Sigmoid colon (tissue), 6 donors: ENCODE measurements at regions not wholly inside any gene's neighbourhood (a gene's known extent, or its start where the extent isn't known, plus 50 kb on each side); places are given as distances from the start of the nearest gene placed in this dataset.

ENCODE experiments used
- DNase-seq: peaks from one replicate; pipeline ENCODE4 v3.0.0-alpha.2; 2019
- H3K27ac ChIP-seq, 4 donors: fragments of 200-600 bp; sonication (generic); one replicate each; pipeline ENCODE4 v1.5.1; 2016 to 2019; ENCODE audit warnings: mild to moderate bottlenecking in 1 of 4
- H3K27me3 ChIP-seq, 3 donors: fragments of 200-600 bp; sonication (generic); one replicate each; pipeline ENCODE4 v1.5.1; 2019; ENCODE audit warnings: mild to moderate bottlenecking in 1 of 3
- H3K36me3 ChIP-seq, 4 donors: fragments of 200-600 bp; sonication (generic); one replicate each; pipeline ENCODE4 v1.5.1; 2016 to 2019
- H3K4me1 ChIP-seq, 4 donors: fragments of 200-600 bp; sonication (generic); one replicate each; pipeline ENCODE4 v1.5.1; 2017 to 2019
- H3K4me3 ChIP-seq, 4 donors: fragments of 200-600 bp; sonication (generic); one replicate each; pipeline ENCODE4 v1.5.1; 2017 to 2019; ENCODE audit warnings: mild to moderate bottlenecking in 2 of 4, moderate library complexity in 1 of 4
- H3K9me3 ChIP-seq, 4 donors: fragments of 200-600 bp in 3 of 4; sonication (generic) in 3 of 4; one replicate each; pipeline versions ENCODE4 v1.5.1 to v1.6.1; 2013 to 2019
- EP300 ChIP-seq, 4 donors: sonication (generic); formaldehyde crosslinking; IDR thresholded peaks; one replicate each; pipeline ENCODE4 v1.6.1; 2017; ENCODE audit warnings: antibody characterized with exemption in 4 of 4
- POLR2A ChIP-seq, 2 donors: fragments of 450-650 bp; IDR thresholded peaks; one replicate each; pipeline ENCODE4 v1.6.1; 2016; ENCODE audit warnings: antibody characterized with exemption in 2 of 2, mild to moderate bottlenecking in 2 of 2, moderate library complexity in 2 of 2
- POLR2AphosphoS5 ChIP-seq, 4 donors: sonication (generic); formaldehyde crosslinking; IDR thresholded peaks; one replicate each; pipeline ENCODE4 v1.6.1; 2017; ENCODE audit warnings: antibody characterized with exemption in 4 of 4
- WGBS, 2 donors: extraction: QIAGEN DNeasy Blood & Tissue Kit; methylation state at CpG; one replicate each; pipeline ENCODE4 v1.1.7; 2013; 5-methylcytosine and 5-hydroxymethylcytosine counted together
- intact Hi-C: fragments of 100-400 bp; cut with DNase I; formaldehyde crosslinking; loops from one replicate; pipeline ENCODE4 v1.15.1; 2023
- TF ChIP-seq, protein P1 (sequence below), 4 experiments: fragments of 450-650 bp in 3 of 4; fragments of 200-600 bp in 1 of 4; IDR thresholded peaks; one replicate each; pipeline ENCODE4 v1.5.1; 2016 to 2019; ENCODE audit warnings: antibody characterized with exemption in 4 of 4, mild to moderate bottlenecking in 3 of 4, moderate library complexity in 2 of 4
- donor health status: healthy with polysubstance abuse.
- donor health status: healthy.

GRCh38 chr4:152155070-152155469, 380.8 kb downstream of the FBXW7 start:
- intact Hi-C loops, result no loop called here
- Histone ChIP-seq H3K27me3 (no peaks in the 10 kb centered on the region), H3K4me1 (no peaks in the 10 kb centered on the region), H3K4me3 (no peak overlapping the region), H3K9me3 (no peaks in the 10 kb centered on the region), H3K36me3 (no peaks in the 10 kb centered on the region), H3K27ac (no peak overlapping the region)
- TF ChIP-seq POLR2AphosphoS5 (IDR thresholded peaks at IDR 0.05) (no peak), EP300 (IDR thresholded peaks at IDR 0.05) (no peak)
- TF ChIP-seq, protein P1, sequence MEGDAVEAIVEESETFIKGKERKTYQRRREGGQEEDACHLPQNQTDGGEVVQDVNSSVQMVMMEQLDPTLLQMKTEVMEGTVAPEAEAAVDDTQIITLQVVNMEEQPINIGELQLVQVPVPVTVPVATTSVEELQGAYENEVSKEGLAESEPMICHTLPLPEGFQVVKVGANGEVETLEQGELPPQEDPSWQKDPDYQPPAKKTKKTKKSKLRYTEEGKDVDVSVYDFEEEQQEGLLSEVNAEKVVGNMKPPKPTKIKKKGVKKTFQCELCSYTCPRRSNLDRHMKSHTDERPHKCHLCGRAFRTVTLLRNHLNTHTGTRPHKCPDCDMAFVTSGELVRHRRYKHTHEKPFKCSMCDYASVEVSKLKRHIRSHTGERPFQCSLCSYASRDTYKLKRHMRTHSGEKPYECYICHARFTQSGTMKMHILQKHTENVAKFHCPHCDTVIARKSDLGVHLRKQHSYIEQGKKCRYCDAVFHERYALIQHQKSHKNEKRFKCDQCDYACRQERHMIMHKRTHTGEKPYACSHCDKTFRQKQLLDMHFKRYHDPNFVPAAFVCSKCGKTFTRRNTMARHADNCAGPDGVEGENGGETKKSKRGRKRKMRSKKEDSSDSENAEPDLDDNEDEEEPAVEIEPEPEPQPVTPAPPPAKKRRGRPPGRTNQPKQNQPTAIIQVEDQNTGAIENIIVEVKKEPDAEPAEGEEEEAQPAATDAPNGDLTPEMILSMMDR (IDR thresholded peaks at IDR 0.05), result no peak
- WGBS, 2 donors, result 78 to 87% methylated on average over 3 of the region's 3 CpGs
- DNase-seq, result no peak

GRCh38 chr4:152154433-152154832, 381.5 kb downstream of the FBXW7 start:
- H3K9me3 ChIP-seq, result no peaks in the 10 kb centered on the region
- no peak for DNase-seq
- H3K4me3 ChIP-seq, result no peak overlapping the region
- H3K27ac ChIP-seq, result no peak overlapping the region
- no peaks in the 10 kb centered on the region for H3K36me3 ChIP-seq
- no peaks in the 10 kb centered on the region for H3K27me3 ChIP-seq
- intact Hi-C loops, result no loop called here
- 86 to 89% methylated on average over 2 of the region's 2 CpGs for WGBS, 2 donors
- TF ChIP-seq, protein P1 (IDR thresholded peaks at IDR 0.05), result no peak
- H3K4me1 ChIP-seq, result no peaks in the 10 kb centered on the region

DNA sequence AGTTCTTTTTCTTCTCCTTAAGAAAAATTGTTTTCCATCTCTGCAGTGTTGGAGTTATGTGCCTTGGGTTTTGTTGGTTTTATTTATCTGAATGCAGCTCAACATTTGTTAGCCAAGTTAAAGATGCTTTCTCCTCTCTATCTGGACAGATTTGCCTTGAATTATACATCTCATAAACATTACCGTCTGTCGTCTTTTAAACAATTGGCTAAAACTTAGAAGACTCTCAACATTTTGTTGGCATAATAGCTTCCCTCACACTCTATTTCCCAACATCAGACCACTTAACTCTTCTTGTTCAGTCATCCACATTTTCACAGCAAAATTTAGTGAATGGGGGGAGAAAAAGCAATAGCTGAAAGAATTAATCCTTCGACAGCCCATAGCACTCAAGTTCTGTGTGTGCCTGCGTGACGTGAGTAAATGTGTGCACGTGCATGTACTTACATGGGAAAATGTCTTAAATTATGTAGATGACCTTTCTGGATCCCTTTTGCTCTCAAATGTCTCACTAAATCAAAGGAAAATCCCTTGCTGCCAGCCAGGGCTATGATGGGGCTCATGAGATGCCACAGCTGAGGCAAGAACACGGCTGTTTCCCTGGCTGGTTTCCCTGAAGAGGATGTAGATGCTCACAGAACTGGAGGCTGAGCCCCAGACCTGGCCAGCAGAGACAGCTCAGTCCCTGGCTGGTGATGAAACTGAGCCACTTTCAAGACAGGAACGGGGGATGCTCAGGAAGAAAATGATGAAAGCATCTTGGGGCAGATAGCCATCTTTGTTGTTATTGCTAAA, 382.2 kb downstream of the FBXW7 start:
- H3K4me1 ChIP-seq, result no peaks in the 10 kb centered on the region
- intact Hi-C loops, result no loop called here
- H3K9me3 ChIP-seq, result no peaks in the 10 kb centered on the region
- TF ChIP-seq EP300 (IDR thresholded peaks at IDR 0.05), result no peak
- no peak for TF ChIP-seq POLR2A (IDR thresholded peaks at IDR 0.05)
- no peak for TF ChIP-seq POLR2AphosphoS5 (IDR thresholded peaks at IDR 0.05)
- TF ChIP-seq, protein P1 (IDR thresholded peaks at IDR 0.05), result no peak
- no peak overlapping the region for H3K4me3 ChIP-seq
- H3K27ac ChIP-seq, result no peak overlapping the region
- no peak for DNase-seq
- 75 to 84% methylated on average over 8 of the region's 8 CpGs for WGBS, 2 donors
- H3K36me3 ChIP-seq, result no peaks in the 10 kb centered on the region
- no peaks in the 10 kb centered on the region for H3K27me3 ChIP-seq

- intact Hi-C loops, result no loop called here
- Histone ChIP-seq H3K9me3 (peaks cover 5 to 9% (median 6%) of the 10 kb centered on the region in 4 donors), H3K27me3 (no peaks in the 10 kb centered on the region), H3K4me3 (no peak overlapping the region), H3K36me3 (no peaks in the 10 kb centered on the region), H3K4me1 (no peaks in the 10 kb centered on the region), H3K27ac (no peak overlapping the region)
- no peak for DNase-seq
- TF ChIP-seq POLR2AphosphoS5 (IDR thresholded peaks at IDR 0.05) (no peak), EP300 (IDR thresholded peaks at IDR 0.05) (no peak)
- 75 to 85% methylated on average over 3 of the region's 3 CpGs for WGBS, 2 donors
Measured at GRCh38 chr4:152150214-152150613, 385.7 kb downstream of the FBXW7 start.

DNA sequence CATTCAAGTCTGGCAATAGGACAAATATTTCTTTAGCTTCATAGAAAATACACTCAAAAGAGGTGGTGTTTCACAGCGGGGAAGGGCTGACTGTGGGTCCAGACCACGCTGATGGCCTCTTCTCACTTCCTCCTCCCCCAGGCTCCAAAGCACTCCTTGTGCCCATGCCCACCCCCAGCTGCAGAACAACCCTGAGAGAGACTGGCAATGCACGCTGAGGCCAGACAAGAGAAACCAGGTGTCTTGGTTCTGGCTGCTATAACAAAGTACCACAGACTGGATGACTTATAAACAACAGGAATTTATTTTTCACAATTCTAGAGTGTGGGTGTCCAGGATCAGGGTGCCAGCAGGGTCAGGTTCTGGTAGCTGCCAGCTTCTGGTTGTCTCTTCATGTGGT, 386.1 kb downstream of the FBXW7 start:
- Histone ChIP-seq H3K27ac (no peak overlapping the region), H3K4me1 (no peaks in the 10 kb centered on the region), H3K9me3 (peaks cover 5 to 12% (median 9%) of the 10 kb centered on the region in 4 donors), H3K4me3 (no peak overlapping the region), H3K36me3 (no peaks in the 10 kb centered on the region), H3K27me3 (no peaks in the 10 kb centered on the region)
- DNase-seq, result no peak
- 62 to 79% methylated on average over 3 of the region's 3 CpGs for WGBS, 2 donors
- intact Hi-C loops, result no loop called here
- TF ChIP-seq EP300 (IDR thresholded peaks at IDR 0.05), result no peak
- TF ChIP-seq POLR2A (IDR thresholded peaks at IDR 0.05), result no peak
- TF ChIP-seq, protein P1 (IDR thresholded peaks at IDR 0.05), result no peak
